HepG2 (cell line): ENCODE measurements at regions not wholly inside any gene's neighbourhood (a gene's known extent, or its start where the extent isn't known, plus 50 kb on each side); places are given as distances from the start of the nearest gene placed in this dataset.

Experiments
- ATAC-seq: fragments of 200-7000 bp; cut with Tn5 transposase; 3 replicates; pipeline ENCODE4 v1.9.1; 2020; ENCODE audit warnings: mild to moderate bottlenecking, moderate library complexity
- BruUV-seq: library from RNA; stranded (reverse); fragments of 400-500 nt; replicated peaks from 2 replicates; lab custom pipeline; 2021; lab: Mats Ljungman, UMichigan
- CTCF ChIA-PET: fragments of 300-600 bp; formaldehyde crosslinking; extraction: SDS; loops from one replicate; lab custom pipeline; 2021; ENCODE audit warnings: low total read pairs, inconsistent platforms, low intra/inter-chr PET ratio; lab: Yijun Ruan, JAX
- POLR2A ChIA-PET: fragments of 350-600 bp; sonication (Branson Sonifier 250); formaldehyde crosslinking; loops from one replicate; lab custom pipeline; 2020; ENCODE audit warnings: antibody characterized with exemption, inconsistent platforms; lab: Yijun Ruan, JAX
- DNase-seq: peaks from one replicate; pipeline ENCODE4 v3.0.0-alpha.2; 2015; ENCODE audit warnings: low spot score
- FAIRE-seq: peaks from 3 replicates; lab custom pipeline; 2011; peaks lifted over from hg19 to GRCh38; lab: Jason Lieb, UNC
- H2AFZ ChIP-seq: one replicate; pipeline ENCODE4 v1.6.1; 2011; ENCODE audit warnings: low read length, inconsistent platforms
- H3K27ac ChIP-seq: fragments of 300-600 bp; 3 replicates; pipeline ENCODE4 v1.8.0; 2011; ENCODE audit warnings: mixed run types, mild to moderate bottlenecking, mixed read lengths, low read length, inconsistent platforms; ENCODE audit not compliant: insufficient read depth; ENCODE audit errors: extremely low read length
- H3K27me3 ChIP-seq, 2 experiments: fragments of 200-600 bp in 1 of 2; 2 replicates in 1 of 2; 3 replicates in 1 of 2; pipeline versions ENCODE4 v1.6.0 to v1.8.0; 2011; ENCODE audit warnings: low read length in 2 of 2, mild to moderate bottlenecking in 2 of 2, moderate library complexity in 2 of 2, inconsistent platforms in 1 of 2; ENCODE audit not compliant: insufficient read depth in 2 of 2, control insufficient read depth in 1 of 2
- H3K36me3 ChIP-seq, 2 experiments: fragments of 200-600 bp in 1 of 2; replicated peaks in 1 of 2; 2 replicates in 1 of 2; 3 replicates in 1 of 2; pipeline versions ENCODE4 v1.5.1 to v1.8.0; 2011; ENCODE audit warnings: low read length in 2 of 2, inconsistent platforms in 1 of 2; ENCODE audit not compliant: insufficient read depth in 2 of 2, control insufficient read depth in 1 of 2
- H3K4me1 ChIP-seq: 2 replicates; pipeline ENCODE4 v1.5.1; 2012; ENCODE audit warnings: low read length, inconsistent platforms; ENCODE audit not compliant: insufficient read depth
- H3K4me2 ChIP-seq: 2 replicates; pipeline ENCODE4 v1.6.0; 2011; ENCODE audit warnings: low read depth, low read length, inconsistent platforms
- H3K4me3 ChIP-seq, 3 experiments: fragments of 200-600 bp in 1 of 3; sonication (generic), shearing (Covaris generic) in 1 of 3; replicated peaks in 1 of 3; 2 replicates each; pipeline ENCODE4 v1.5.1; 2011 to 2016; ENCODE audit warnings: low read length in 3 of 3, inconsistent platforms in 2 of 3, low read depth in 2 of 3, mild to moderate bottlenecking in 2 of 3, control low read depth in 1 of 3, mixed read lengths in 1 of 3; ENCODE audit not compliant: insufficient read depth in 1 of 3
- H3K79me2 ChIP-seq: one replicate; pipeline ENCODE4 v1.6.1; 2011; ENCODE audit warnings: low read length, inconsistent platforms; ENCODE audit not compliant: insufficient read depth
- H3K9ac ChIP-seq: 2 replicates; pipeline ENCODE4 v1.6.0; 2011; ENCODE audit warnings: mild to moderate bottlenecking, low read depth, low read length, inconsistent platforms; ENCODE audit not compliant: insufficient read depth
- H3K9me3 ChIP-seq: 2 replicates; pipeline ENCODE4 v1.5.1; 2012; ENCODE audit warnings: mild to moderate bottlenecking, low read length
- H4K20me1 ChIP-seq: 2 replicates; pipeline ENCODE4 v1.6.0; 2011; ENCODE audit warnings: inconsistent platforms, mild to moderate bottlenecking, low read length, moderate library complexity; ENCODE audit not compliant: insufficient read depth
- BATF2 ChIP-seq: sonication (generic); formaldehyde crosslinking; IDR thresholded peaks from 2 replicates; pipeline ENCODE4 v1.8.0; 2022; ENCODE audit warnings: mild to moderate bottlenecking, missing genetic modification reagents, moderate library complexity
- MXD1 ChIP-seq: sonication (generic); formaldehyde crosslinking; IDR thresholded peaks from 2 replicates; pipeline ENCODE4 v1.4.0; 2020; ENCODE audit warnings: mild to moderate bottlenecking, missing genetic modification reagents
- POLR2AphosphoS2 ChIP-seq: IDR thresholded peaks from 2 replicates; pipeline ENCODE4 v1.6.1; 2011; ENCODE audit warnings: low read depth, low read length, improper control_type of control experiment
- THAP11 ChIP-seq: IDR thresholded peaks from 2 replicates; pipeline ENCODE4 v1.6.1; 2016; ENCODE audit warnings: missing biosample characterization, missing genetic modification reagents
- ZNF580 ChIP-seq: IDR thresholded peaks from 2 replicates; pipeline ENCODE4 v1.6.1; 2016; ENCODE audit warnings: low read depth, borderline replicate concordance
- ZNF687 ChIP-seq: sonication (generic); formaldehyde crosslinking; IDR thresholded peaks from 2 replicates; pipeline ENCODE4 v1.5.1; 2020; ENCODE audit warnings: mild to moderate bottlenecking, missing genetic modification reagents, moderate library complexity
- ZSCAN29 ChIP-seq: sonication (generic); formaldehyde crosslinking; conservative IDR thresholded peaks from 2 replicates; pipeline ENCODE4 v1.4.0; 2020; ENCODE audit warnings: mild to moderate bottlenecking, missing genetic modification reagents
- WGBS: methylation state at CpG from one replicate; pipeline ENCODE4 v1.1.6; 2017; ENCODE audit warnings: low lambda C conversion rate; 5-methylcytosine and 5-hydroxymethylcytosine counted together
- in situ Hi-C: cut with HindIII; loops from 2 replicates; pipeline ENCODE4 v1.10.0; 2017; ENCODE audit warnings: low pct_unique_long_range_greater_than_20kb; ENCODE audit not compliant: extremely low pct_ligation_motif_present
- intact Hi-C: fragments of 100-400 bp; cut with micrococcal nuclease; formaldehyde crosslinking; loops from one replicate; pipeline ENCODE4 v1.10.0; 2022; ENCODE audit not compliant: unreplicated experiment
- small RNA-seq, 3 experiments: library from RNA; depleted of rRNA; stranded (forward); fragments of <200 nt; gene quantifications; one replicate each; pipeline ENCODE3, GENCODE V24; 2012; ENCODE audit warnings: low read depth in 2 of 3, low replicate concordance in 1 of 3; ENCODE audit not compliant: insufficient read length in 3 of 3, insufficient read depth in 2 of 3

- WGBS: 3% methylated on average over 1 of the region's 1 CpG
Measured at GRCh38 chr20:39089797-39090196, 127.7 kb downstream of the DHX35 start.

More at GRCh38 chr20:39089797-39090196, 127.7 kb downstream of the DHX35 start:
- FAIRE-seq (no peak), ATAC-seq (peak; percentile 11; the same call in 1 of the 3 replicates), DNase-seq (no peak)
- Histone ChIP-seq H4K20me1 (no peaks in the 10 kb centered on the region), H3K4me2 (no peak overlapping the region), H2AFZ (no peak overlapping the region), H3K27ac (no peak overlapping the region), H3K9ac (no peak overlapping the region), H3K79me2 (no peaks in the 10 kb centered on the region), H3K36me3 (no peaks in the 10 kb centered on the region), H3K4me3 (no peak overlapping the region), H3K9me3 (no peaks in the 10 kb centered on the region), H3K4me1 (no peaks in the 10 kb centered on the region), H3K27me3 (peaks cover 4 to 8% of the 10 kb centered on the region in 2 experiments; a peak in 1 of 5 replicates)
- intact Hi-C loops (no loop called here), in situ Hi-C loops (no loop called here)
- TF ChIP-seq BATF2 (CRISPR knock-in tag) (no peak), THAP11 (CRISPR knock-in tag) (no peak), ZSCAN29 (CRISPR knock-in tag) (no peak), POLR2AphosphoS2 (no peak), MXD1 (CRISPR knock-in tag) (no peak), ZNF687 (CRISPR knock-in tag) (no peak), ZNF580 (CRISPR knock-in tag) (no peak)
- no TSS peak for BruUV-seq
- ChIA-PET CTCF (no interaction called here), POLR2A (no interaction called here)

Small RNA genes in the stretch of these regions (small RNA-seq; reads per million reads assigned to genes)
- gene RN7SL680P: 0 reads per million in 3 experiments
